Osteocyte (in vitro differentiated cells): ENCODE measurements at regions not wholly inside any gene's neighbourhood (a gene's known extent, or its start where the extent isn't known, plus 50 kb on each side); places are given as distances from the start of the nearest gene placed in this dataset.

Experiments used
- DNase-seq: peaks from one replicate; pipeline ENCODE4 v3.0.0; 2021; ENCODE audit warnings: mixed read lengths; ENCODE audit not compliant: unreplicated experiment; ENCODE audit errors: extremely low spot score
- H3K27ac Mint-ChIP-seq: one replicate; pipeline ENCODE4 v1.8.0; 2021; ENCODE audit warnings: mild to moderate bottlenecking, mixed read lengths; ENCODE audit not compliant: unreplicated experiment
- H3K27me3 Mint-ChIP-seq: one replicate; pipeline ENCODE4 v1.8.0; 2021; ENCODE audit warnings: mixed read lengths; ENCODE audit not compliant: unreplicated experiment
- H3K36me3 Mint-ChIP-seq: one replicate; pipeline ENCODE4 v1.8.0; 2021; ENCODE audit warnings: mixed read lengths; ENCODE audit not compliant: unreplicated experiment
- H3K4me1 Mint-ChIP-seq: one replicate; pipeline ENCODE4 v1.8.0; 2021; ENCODE audit warnings: mixed read lengths; ENCODE audit not compliant: unreplicated experiment
- H3K4me3 Mint-ChIP-seq: one replicate; pipeline ENCODE4 v1.8.0; 2021; ENCODE audit warnings: mild to moderate bottlenecking, moderate library complexity, mixed read lengths; ENCODE audit not compliant: unreplicated experiment
- H3K9me3 Mint-ChIP-seq: one replicate; pipeline ENCODE4 v1.8.0; 2021; ENCODE audit warnings: mixed read lengths; ENCODE audit not compliant: unreplicated experiment
- CTCF ChIP-seq: fragments of 200-600 bp; sonication (generic); IDR thresholded peaks from 2 replicates; pipeline ENCODE4 v1.5.0; 2021; ENCODE audit warnings: antibody characterized with exemption, mild to moderate bottlenecking, moderate library complexity

- no peak for DNase-seq
- no peak for TF ChIP-seq CTCF
Observed at GRCh38 chr4:123972031-123972430, 575.4 kb downstream of the SPRY1 start.

GRCh38 chr4:123974386-123975149 is 578.0 kb downstream of the SPRY1 start:
- H3K9me3 Mint-ChIP-seq: no peaks in the 10 kb centered on the region
- peak overlapping the region; percentile 76 for H3K27ac Mint-ChIP-seq
- no peak for TF ChIP-seq CTCF
- H3K4me3 Mint-ChIP-seq: no peak overlapping the region
- DNase-seq: no peak
- no peaks in the 10 kb centered on the region for H3K27me3 Mint-ChIP-seq
- H3K36me3 Mint-ChIP-seq: no peaks in the 10 kb centered on the region
- H3K4me1 Mint-ChIP-seq: peaks cover 39% of the 10 kb centered on the region

More at GRCh38 chr4:123972031-123972430, 575.4 kb downstream of the SPRY1 start:
- Mint-ChIP-seq H3K4me1 (peaks cover 45% of the 10 kb centered on the region), H3K27ac (no peak overlapping the region), H3K9me3 (no peaks in the 10 kb centered on the region), H3K4me3 (no peak overlapping the region), H3K36me3 (no peaks in the 10 kb centered on the region), H3K27me3 (no peaks in the 10 kb centered on the region)

GRCh38 chr4:123976285-123976684 is 579.7 kb downstream of the SPRY1 start:
- no peak for DNase-seq
- no peak for TF ChIP-seq CTCF
- peaks cover 3% of the 10 kb centered on the region for H3K9me3 Mint-ChIP-seq
- H3K36me3 Mint-ChIP-seq: no peaks in the 10 kb centered on the region
- peaks cover 39% of the 10 kb centered on the region for H3K4me1 Mint-ChIP-seq
- peak overlapping the region; percentile 56 for H3K27ac Mint-ChIP-seq
- H3K4me3 Mint-ChIP-seq: no peak overlapping the region
- H3K27me3 Mint-ChIP-seq: no peaks in the 10 kb centered on the region

- Mint-ChIP-seq H3K4me3 (no peak overlapping the region), H3K9me3 (peaks cover 3% of the 10 kb centered on the region), H3K36me3 (no peaks in the 10 kb centered on the region), H3K27ac (no peak overlapping the region), H3K4me1 (peaks cover 39% of the 10 kb centered on the region), H3K27me3 (no peaks in the 10 kb centered on the region)
- no peak for TF ChIP-seq CTCF
- no peak for DNase-seq
Observed at GRCh38 chr4:123976819-123977218, 580.2 kb downstream of the SPRY1 start.

GRCh38 chr4:123977641-123978081 is 581.1 kb downstream of the SPRY1 start:
- no peaks in the 10 kb centered on the region for H3K27me3 Mint-ChIP-seq
- H3K9me3 Mint-ChIP-seq: peaks cover 3% of the 10 kb centered on the region
- no peak for DNase-seq
- no peak overlapping the region for H3K4me3 Mint-ChIP-seq
- no peak for TF ChIP-seq CTCF
- H3K27ac Mint-ChIP-seq: no peak overlapping the region
- H3K36me3 Mint-ChIP-seq: no peaks in the 10 kb centered on the region
- H3K4me1 Mint-ChIP-seq: peaks cover 39% of the 10 kb centered on the region
